GM18868 (cell line): ENCODE measurements at regions not wholly inside any gene's neighbourhood (a gene's known extent, or its start where the extent isn't known, plus 50 kb on each side); places are given as distances from the start of the nearest gene placed in this dataset.

ENCODE experiments used
- ATAC-seq: cut with Tn5 transposase; IDR thresholded peaks from one replicate; pipeline ENCODE4 v1.9.1; 2021; ENCODE audit warnings: mild to moderate bottlenecking, moderate library complexity; ENCODE audit not compliant: unreplicated experiment

- ATAC-seq, result no peak
Measured at GRCh38 chr10:84076047-84076388, 63.3 kb upstream of the GHITM start.

- peak; percentile 87 for ATAC-seq
Measured at GRCh38 chr10:84076540-84077195, 62.6 kb upstream of the GHITM start.

- no peak for ATAC-seq
Measured at GRCh38 chr10:84077768-84078167, 61.5 kb upstream of the GHITM start.

GRCh38 chr10:84078771-84079170 is 60.5 kb upstream of the GHITM start:
- ATAC-seq, result no peak

- no peak for ATAC-seq
Measured at GRCh38 chr10:84084342-84084741, 55.0 kb upstream of the GHITM start.

- ATAC-seq, result no peak
Measured at GRCh38 chr10:84087202-84087601, 52.1 kb upstream of the GHITM start.

- no peak for ATAC-seq
Measured at GRCh38 chr10:84088626-84089025, 50.7 kb upstream of the GHITM start.

GRCh38 chr10:84089162-84089561 is 50.1 kb upstream of the GHITM start:
- no peak for ATAC-seq
